HG02981 (cell line): ENCODE measurements at regions not wholly inside any gene's neighbourhood (a gene's known extent, or its start where the extent isn't known, plus 50 kb on each side); places are given as distances from the start of the nearest gene placed in this dataset.

ENCODE experiments used
- ATAC-seq: cut with Tn5 transposase; IDR thresholded peaks from one replicate; pipeline ENCODE4 v1.9.1; 2021; ENCODE audit warnings: mild to moderate bottlenecking, moderate library complexity; ENCODE audit not compliant: unreplicated experiment

DNA sequence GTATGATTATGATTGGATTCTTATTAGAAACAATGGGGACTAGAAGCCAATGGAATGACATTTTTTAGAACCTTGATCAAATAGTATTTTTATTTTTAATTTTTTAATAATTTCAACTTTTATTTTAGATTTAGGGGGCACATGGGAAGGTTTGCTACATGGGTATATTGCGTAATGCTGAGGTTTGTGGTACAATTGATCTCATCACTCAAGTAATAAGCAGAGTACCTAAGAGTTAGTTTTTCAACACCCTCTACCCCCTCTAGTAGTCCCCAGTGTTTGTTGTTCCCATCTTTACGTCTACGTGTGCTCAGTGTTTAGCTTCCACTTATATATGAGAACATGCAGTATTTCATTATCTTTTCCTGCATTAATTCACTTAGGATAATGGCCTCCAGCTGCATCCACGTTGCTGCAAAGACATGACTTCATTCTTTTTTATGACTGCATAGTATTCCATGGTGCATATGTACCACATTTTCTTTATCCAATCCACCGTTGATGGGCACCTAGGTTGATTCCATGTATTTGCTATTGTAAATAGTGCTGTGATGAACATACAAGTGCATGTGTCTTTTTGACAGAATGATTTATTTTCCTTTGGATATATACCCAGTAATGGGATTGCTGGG lies 281.1 kb upstream of the MAN1A1 start:
- no peak for ATAC-seq

DNA sequence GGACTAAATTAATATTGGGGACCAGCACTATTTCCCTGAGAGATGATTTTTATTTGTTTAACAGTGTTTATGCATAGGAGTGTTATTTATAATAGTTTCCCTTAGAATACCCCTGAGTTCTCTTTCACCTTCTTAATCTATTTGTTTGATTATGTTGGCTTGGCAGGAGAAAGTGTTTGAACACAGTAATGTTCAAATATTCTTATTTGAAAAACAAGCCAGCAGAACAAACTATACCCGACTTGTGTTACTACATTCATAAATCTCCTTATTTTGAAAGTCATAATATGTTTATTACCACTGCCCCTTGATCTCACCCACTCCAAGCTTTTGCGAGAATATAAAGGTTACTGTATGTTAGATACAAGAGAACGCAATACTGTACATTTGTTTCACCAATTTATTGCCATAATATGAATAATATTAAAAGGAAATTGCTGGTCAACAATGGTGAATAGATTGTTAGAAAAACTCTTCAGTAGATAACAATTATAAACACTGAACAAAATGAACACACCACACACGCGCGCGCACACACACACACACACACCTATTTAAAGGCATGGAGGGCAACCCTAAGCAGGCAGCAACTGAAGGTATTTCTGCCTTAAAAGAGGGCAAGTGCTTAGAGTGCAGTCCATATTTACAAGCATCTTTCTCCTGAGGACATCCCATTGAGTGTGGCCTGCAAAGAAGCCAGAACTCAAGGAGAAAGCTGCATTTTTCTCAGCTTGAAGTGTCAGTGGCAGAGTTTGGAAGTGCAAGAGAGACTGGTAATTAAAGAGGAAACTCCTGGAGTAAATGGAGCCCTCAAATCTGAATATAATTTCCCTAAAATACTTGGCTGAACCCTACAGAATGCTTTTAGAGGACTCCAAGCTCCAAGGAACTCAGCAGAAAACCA lies 279.4 kb upstream of the MAN1A1 start:
- no peak for ATAC-seq

DNA sequence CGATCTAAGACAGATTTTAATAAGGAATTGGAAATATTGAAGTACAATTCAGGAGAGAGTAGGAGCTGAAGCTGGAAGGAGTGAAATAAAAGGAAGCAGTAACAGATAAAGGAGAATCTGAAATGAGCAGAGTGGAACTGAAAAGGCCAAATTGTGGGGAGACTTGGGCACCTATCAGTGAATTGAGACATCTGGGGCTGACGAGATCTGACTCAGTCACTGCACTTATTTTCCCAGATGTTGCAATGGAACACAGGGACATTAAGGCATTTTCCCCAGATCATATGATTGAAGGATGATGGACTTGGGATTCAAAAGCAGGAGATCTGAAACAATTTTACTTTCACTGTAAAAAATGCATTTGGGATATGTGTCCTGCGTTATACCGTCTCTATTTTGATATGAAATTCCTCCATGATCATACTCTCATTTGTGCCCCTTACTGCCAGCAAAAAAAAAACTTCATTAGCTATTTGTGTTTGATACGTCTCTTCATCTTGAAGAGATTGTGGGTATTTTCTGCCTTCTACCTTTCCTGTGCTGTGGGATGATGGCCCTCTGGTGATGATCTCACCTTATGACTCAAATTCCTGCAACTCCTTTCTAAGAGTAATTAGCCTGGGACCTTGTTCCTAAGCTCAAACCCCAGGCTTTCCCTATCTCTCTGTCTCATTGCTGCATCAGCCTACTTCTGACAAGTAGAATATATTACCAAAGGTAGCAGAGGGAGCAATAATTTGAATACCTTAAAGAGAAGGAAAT lies 278.5 kb upstream of the MAN1A1 start:
- no peak for ATAC-seq

DNA sequence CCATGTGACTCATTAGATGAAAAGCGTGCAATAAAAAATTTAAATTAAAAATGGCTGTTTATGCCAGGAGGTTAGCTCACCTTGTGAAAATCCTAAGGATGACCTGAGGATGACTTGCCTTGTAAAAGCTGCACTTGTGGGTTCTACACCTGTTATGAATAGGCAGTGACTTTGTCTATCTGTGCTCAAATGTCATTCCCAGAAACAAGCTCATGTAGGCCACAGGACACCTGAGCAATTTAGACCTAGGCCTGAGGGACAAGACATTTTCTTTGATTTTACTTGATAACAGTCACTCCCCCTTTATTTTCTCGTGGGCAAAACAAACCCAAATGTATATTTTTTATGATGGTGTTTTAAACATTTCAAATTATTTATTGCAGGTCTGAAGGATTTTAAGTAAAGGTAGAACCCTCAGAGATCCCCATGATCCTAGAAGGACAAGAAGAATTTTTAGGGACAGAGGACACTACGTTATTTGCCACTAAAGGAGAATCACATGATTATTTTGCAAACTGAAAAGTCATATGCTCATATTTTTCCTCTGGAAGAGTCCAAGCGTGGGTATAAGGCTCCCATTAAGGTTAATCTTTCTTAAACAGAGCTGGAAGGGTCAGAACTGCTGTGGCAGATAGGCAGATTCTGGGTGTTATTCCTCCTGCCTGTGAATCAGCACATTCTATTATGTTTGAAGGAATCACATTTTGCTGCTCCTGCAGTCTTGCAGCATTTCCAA lies 277.5 kb upstream of the MAN1A1 start:
- no peak for ATAC-seq

DNA sequence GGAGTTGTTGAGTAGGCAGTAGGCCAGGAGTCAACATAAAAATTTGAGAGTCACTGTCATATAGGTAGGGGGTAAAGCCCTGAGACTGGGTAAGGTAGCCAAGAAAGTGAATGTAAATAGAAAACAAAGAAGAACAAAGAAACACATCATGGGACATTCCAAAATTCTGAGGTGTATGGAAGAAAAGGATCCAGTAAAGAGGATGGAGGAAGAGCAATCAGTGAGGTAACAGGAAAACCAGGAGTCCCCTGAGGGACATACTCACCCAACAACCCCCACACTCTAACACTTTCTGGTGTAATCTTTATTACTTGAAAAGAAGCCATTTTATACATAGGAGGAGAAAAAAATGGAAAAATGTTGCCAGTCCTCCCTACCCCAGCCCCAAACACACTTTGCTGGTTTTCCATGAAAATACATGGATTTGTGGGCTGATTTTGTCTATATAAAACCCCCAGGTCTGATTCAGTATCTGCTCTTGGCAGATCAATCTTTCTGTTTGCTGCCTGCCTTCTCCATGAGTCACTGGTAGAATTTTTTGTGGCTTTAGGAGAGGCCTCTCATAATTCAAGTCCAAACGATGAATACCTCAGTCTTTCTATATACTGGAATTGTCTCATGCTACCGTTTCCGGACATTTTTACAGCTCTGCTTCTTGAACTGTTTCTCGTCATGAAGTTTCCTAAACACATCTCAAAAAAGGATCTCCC lies 271.4 kb upstream of the MAN1A1 start:
- no peak for ATAC-seq

DNA sequence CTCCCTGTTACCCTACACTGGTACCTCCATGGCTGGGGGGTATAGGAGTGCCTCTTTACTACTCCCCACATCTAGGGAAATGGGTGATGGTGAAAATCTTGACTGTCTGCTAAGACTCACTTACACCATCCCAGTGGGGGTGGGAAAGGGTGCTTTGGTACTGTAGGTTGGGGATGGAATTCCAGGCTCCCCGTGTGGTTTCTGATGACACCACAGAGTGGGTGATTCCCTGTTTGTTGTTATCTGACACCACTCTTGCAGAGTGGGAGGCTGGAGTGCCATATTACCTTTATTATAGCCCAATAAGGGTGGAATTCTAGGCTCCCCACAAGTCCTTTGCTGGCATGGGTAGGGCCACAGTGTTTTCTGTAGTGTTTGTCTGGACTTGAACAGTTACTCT lies 264.6 kb upstream of the MAN1A1 start:
- no peak for ATAC-seq

DNA sequence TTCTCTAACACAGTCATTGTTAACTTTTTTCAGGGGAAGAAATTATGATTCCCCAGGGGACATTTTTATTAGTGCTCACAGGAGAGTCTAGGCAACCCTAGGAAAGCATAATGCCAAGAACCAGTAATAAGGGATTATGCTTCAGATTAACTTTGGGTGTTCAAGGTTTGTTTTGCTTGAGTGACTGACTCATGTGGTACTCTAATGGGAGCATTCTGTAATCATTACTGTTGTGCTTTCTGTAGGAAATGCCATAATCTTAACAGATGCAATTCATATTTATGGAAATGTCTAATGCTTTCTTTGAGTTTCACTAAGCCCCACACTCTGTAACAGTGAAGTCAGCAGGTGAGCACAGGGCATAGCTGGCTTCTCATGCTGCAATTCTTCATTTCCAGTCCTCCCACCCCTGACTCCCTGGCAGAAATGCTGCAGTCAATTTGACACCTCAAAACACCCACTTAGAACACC lies 263.4 kb upstream of the MAN1A1 start:
- ATAC-seq: no peak

DNA sequence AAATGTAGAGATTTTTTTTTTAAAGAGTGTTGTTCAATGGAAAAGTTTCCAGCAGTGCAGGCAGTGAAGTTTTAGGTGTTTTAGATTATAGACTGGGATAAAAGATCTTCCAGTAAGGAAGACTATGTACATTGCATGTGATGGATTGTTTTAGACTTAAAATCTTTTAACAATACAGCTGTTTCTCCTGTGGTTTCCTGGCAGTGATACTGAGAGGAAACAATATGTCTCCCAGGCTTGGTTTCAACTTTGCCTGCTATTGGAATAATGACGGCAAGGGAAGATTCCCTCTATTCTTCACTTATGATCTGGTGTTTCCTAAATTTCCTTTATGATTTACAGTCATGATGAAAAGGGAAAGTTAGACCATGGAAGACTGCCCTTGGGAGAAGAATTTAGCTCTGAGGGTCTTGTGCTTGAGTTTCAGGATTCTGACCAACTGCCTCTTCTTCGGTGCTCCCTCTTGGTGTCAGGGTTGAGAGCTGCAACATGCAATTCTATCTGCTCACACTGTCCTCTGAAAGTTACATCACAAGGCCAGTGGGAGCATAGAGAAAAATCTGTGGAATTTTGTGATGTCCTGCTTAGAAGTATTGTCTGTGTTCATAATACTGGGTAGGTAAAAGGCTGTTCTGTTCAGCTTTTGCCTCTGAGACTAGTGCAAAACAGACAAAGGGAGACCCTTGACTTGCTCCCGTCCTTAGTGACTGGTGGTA lies 262.8 kb upstream of the MAN1A1 start:
- no peak for ATAC-seq

DNA sequence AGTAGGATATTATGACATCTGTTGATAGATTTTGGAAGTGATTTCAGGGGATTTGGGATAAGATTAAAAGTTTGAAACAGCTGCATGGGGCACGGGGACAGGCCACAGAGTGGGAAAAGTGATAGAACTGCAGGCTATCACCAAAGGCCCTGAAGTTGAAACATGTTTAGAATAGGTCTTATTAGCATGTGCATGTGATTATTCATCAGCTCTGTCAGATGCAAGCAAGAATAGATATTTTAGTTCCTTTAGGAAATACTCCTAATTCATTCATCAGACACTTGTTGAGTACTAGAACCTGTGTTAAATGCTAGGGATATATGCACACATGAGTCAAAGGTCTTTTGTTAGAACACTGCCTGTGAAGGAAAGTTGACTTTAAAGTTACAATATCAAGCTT lies 261.2 kb upstream of the MAN1A1 start:
- ATAC-seq: no peak

DNA sequence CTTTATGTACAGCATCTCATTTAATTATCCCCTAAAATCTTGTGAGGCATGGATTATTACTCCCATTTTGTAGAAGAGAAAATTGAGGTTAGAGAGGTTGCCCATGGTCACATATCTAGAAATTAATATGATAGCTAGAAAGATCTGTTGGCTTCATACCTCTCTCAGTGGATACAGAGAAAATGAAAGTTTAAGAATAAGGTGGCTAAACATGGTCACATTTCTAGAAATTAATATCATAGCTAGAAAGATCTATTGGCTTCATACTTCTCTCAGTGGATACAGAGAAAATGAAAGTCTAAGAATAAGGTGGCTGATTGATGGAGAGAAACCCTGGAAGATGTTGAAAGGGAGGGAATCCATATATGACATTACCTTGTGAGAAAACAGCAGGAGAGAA lies 260.7 kb upstream of the MAN1A1 start:
- no peak for ATAC-seq

DNA sequence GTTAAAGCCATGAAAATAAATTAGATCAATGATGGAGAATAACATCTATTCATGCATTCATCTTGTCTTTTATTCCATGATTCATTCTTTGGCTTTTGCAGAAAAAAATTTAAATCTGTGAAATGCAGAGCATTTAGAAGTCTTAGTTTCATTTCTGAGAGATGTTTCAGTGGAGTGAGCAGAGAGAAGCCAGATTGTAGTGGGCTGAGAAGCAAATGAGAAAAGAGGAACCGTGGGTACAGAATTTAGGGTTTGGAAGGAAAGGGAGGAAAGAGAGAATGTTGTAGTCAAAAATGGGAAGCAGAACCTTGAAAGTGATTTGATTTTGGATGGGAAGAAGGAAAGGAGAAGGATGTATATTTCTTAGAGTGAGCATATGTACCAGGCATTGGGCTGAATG lies 260.3 kb upstream of the MAN1A1 start:
- ATAC-seq: no peak

DNA sequence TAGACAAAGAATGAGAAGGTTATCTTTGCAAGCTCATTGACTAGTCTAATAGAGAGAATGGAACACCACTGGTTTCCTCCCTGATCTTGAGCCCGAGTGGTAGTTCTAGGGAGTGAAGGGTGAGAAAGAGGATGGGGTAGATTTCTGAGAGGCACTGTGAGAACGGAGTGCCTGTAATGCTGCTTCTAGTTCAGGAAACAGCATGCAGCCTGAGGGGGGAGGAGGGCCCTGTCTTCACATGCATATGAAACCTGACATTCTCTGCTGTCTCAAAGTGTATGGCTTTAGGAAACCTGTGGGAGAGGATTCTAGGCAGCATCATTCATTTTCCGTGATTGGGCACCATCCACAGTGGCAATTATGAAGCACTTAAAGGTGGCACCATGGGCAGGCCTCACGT lies 259.4 kb upstream of the MAN1A1 start:
- no peak for ATAC-seq

DNA sequence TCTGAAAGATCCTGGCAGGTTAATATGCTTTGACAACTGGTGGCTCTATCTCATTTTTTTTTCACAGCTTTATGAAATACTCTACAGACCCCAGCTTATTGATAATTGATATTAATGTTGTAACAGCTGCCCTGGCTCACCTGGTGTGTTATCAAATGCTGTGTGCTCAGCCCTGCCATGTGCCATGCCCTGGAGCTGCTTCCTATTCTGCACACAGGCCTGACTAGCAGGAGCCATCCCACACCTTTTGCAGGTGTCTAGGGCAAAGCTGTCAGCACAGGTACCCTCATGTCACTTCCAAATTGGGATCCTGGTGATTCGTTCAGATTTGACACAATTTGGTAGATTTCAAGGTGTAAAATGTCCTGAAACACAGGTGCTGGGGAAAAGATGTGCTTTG lies 254.6 kb upstream of the MAN1A1 start:
- no peak for ATAC-seq

DNA sequence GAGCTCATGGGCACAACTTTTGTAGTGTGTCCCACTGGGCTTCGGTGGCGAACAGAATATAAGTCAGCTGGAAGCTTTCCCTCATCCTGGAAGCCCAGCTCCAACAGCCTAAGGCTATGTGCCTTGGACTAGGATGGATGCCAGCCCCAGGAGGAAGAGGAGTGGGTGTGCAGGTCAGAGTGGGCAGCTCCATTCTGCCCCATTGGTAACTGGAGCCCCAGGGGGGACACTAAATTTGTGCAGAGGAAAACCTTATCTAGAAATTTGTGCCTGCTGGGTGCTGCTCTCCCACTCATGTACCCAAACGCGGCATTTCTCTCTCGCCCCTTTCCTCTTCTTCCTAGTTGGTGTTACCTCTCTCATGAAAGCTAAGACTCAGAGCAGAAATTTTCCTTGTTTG lies 253.9 kb upstream of the MAN1A1 start:
- ATAC-seq: no peak

DNA sequence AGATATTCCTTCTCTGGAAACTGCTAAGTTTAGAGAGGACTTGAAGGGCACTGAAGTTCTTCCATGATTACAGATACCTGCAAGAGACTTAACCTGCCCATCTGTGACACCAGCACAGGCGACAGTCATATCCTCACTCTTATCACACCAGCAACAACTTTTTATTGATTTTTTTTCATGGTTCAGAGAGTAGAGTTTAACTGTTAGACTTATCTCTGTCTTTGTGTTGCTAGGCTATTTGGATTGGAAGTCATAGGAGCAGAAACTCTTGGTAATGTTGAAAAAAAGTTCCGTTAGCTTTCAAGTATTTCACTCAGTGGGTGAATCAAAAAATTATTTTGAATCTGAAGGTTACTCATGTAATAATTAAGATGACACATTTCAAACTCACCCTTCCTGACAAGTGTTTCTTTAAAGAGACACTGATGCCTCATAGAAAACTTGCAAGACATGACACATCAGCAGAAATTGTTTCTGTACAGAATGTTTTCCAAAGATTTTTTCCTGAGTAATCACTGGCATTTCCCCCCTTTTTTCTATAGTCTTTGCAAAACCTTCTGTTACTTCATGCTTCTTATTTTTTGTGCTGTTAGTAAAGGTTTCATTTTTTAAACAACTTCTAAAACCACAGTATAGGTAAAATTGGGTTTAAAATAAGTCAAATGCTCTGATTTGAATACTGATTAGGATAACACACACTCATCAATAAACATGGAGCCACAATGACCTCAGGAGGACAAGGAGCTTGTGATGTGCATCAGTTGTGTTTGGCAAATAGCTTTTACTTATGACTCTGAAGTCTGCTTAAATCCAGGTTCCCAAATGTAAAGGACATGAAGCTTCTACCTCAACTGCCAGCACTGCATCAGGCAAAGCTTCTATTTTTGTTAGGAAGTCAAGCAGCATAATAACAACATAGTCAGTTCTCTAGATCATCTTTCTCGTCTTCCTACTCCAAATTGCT lies 252.9 kb upstream of the MAN1A1 start:
- ATAC-seq: no peak

DNA sequence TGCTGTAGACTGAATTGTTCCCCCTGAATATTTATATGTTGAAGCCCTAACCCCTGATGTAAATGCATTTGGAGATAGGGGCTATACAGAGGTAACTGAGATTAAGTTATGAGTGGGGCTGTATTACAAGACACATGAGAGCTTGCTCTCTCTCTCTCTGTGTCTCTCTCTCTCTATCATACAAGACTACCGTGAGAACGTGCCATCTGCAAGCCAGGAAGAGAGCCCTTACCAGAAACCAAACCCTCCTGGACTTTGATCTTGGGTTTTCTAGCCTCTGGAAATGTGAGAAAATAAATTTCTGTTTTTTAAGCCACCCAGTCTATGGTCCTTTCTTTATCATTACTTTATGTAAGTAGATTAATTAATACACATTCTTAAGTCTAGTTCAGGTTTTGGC lies 249.3 kb upstream of the MAN1A1 start:
- ATAC-seq: no peak

DNA sequence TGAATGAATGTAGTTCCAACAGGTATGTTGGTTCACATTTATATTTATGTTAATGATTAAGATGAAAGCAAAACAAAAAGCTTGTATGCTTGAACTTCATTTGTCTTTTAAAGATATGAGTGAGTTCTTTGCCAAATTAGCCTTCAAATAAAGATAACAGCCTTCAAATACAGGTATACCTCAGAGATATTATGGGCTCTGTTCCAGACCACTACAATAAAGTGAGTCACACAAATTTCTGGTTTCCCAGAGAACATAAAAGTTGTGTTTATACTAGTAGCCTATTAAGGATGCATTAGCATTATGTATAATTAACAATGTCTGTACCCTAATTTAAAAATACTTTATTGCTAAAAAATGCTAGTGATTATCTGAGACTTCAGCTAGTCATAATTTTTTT lies 245.3 kb upstream of the MAN1A1 start:
- no peak for ATAC-seq

DNA sequence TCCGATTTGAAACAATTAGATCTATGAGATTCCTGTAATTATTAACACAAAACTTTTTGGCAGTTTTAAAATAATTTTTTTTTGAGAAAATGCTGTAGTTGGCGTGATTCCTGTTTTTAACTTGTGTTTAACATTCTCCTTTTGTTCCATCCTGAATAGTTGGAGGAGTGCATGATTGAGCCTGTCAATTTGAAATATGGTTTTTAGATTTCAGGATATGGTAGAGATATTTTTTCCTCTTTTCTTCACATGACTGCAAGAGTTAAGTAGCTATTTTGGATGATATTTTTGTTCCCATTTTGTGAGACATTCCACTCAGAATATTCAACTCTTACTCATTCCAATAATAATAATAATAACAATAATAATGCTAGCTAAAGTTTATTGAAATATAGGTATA lies 241.7 kb upstream of the MAN1A1 start:
- ATAC-seq: no peak

DNA sequence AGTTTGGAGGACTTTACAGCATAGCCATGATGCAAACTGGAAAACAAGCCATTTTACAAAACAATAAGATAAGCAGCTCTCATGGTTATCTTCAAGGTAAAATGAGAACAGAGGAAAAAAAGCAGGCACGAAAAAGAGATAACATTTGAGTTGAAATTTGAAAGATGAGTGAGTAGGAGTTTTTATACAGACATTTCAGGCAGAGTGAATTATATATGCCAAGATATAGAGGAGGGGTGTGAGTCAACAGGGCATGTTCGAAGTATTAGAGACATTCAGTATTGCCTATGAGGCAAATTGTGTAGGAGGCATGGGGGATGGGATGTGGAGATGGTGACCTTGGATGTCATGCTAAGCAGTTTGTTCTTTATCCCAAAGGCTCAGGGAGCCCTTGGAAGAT lies 240.5 kb upstream of the MAN1A1 start:
- no peak for ATAC-seq
